WTC11 (cell line): ENCODE measurements at regions not wholly inside any gene's neighbourhood (a gene's known extent, or its start where the extent isn't known, plus 50 kb on each side); places are given as distances from the start of the nearest gene placed in this dataset.

ENCODE experiments used
- ATAC-seq: fragments of 200-7000 bp; cut with Tn5 transposase; 2 replicates; pipeline ENCODE4 v1.10.0; 2021; ENCODE audit warnings: mild to moderate bottlenecking, moderate library complexity
- CTCF ChIA-PET: fragments of 300-600 bp; sonication (Branson Sonifier 250); formaldehyde crosslinking; loops from one replicate; lab custom pipeline; 2021; ENCODE audit warnings: antibody characterized with exemption; lab: Charles Lee
- POLR2A ChIA-PET: fragments of 350-600 bp; sonication (Branson Sonifier 250); formaldehyde crosslinking; loops from one replicate; lab custom pipeline; 2021; ENCODE audit warnings: antibody characterized with exemption; lab: Charles Lee
- DNase-seq: peaks from one replicate; pipeline ENCODE4 v3.0.0; 2021; ENCODE audit warnings: low spot score
- H3K27ac Mint-ChIP-seq: 2 replicates; pipeline ENCODE4 v1.8.0; 2021; ENCODE audit warnings: mixed read lengths
- H3K27me3 Mint-ChIP-seq: 2 replicates; pipeline ENCODE4 v1.8.0; 2021; ENCODE audit warnings: low read depth, mild to moderate bottlenecking, moderate library complexity, mixed read lengths
- H3K36me3 Mint-ChIP-seq: 2 replicates; pipeline ENCODE4 v1.8.0; 2021; ENCODE audit warnings: mixed read lengths
- H3K4me1 Mint-ChIP-seq: 2 replicates; pipeline ENCODE4 v1.8.0; 2022; ENCODE audit warnings: mixed read lengths
- H3K4me3 Mint-ChIP-seq: 2 replicates; pipeline ENCODE4 v1.8.0; 2021; ENCODE audit warnings: mild to moderate bottlenecking, moderate library complexity, mixed read lengths
- H3K9me3 Mint-ChIP-seq: 2 replicates; pipeline ENCODE4 v1.8.0; 2021; ENCODE audit warnings: mixed read lengths
- ARID4B ChIP-seq: sonication (generic); formaldehyde crosslinking; IDR thresholded peaks from 2 replicates; pipeline ENCODE4 v1.8.0; 2023; ENCODE audit warnings: missing genetic modification reagents, mild to moderate bottlenecking, borderline replicate concordance
- CBFB ChIP-seq: sonication (generic); formaldehyde crosslinking; IDR thresholded peaks from 2 replicates; pipeline ENCODE4 v1.8.1; 2022; ENCODE audit warnings: mild to moderate bottlenecking, low read depth, missing genetic modification reagents
- ELF4 ChIP-seq: sonication (generic); formaldehyde crosslinking; IDR thresholded peaks from 2 replicates; pipeline ENCODE4 v1.8.1; 2022; ENCODE audit warnings: low read depth, mild to moderate bottlenecking, moderate library complexity, missing genetic modification reagents
- ESRRA ChIP-seq: sonication (generic); formaldehyde crosslinking; IDR thresholded peaks from 2 replicates; pipeline ENCODE4 v1.8.1; 2022; ENCODE audit warnings: mild to moderate bottlenecking, missing genetic modification reagents, borderline replicate concordance
- ETV6 ChIP-seq: sonication (generic); formaldehyde crosslinking; IDR thresholded peaks from 2 replicates; pipeline ENCODE4 v1.8.1; 2022; ENCODE audit warnings: mild to moderate bottlenecking, missing genetic modification reagents
- GRHL2 ChIP-seq: fragments of 250-450 bp; sonication (Bioruptor Pico); IDR thresholded peaks from 2 replicates; pipeline ENCODE4 v1.8.0; 2022; ENCODE audit warnings: mild to moderate bottlenecking, moderate library complexity; ENCODE audit not compliant: insufficient replicate concordance, severe bottlenecking
- GTF2I ChIP-seq: fragments of 250-450 bp; sonication (Bioruptor Pico); conservative IDR thresholded peaks from 2 replicates; pipeline ENCODE4 v1.4.0; 2021; ENCODE audit warnings: mild to moderate bottlenecking
- IRF2 ChIP-seq: sonication (generic); formaldehyde crosslinking; IDR thresholded peaks from 2 replicates; pipeline ENCODE4 v1.8.0; 2022; ENCODE audit warnings: low read depth, missing genetic modification reagents, borderline replicate concordance
- MLX ChIP-seq: sonication (generic); formaldehyde crosslinking; IDR thresholded peaks from 2 replicates; pipeline ENCODE4 v1.8.1; 2023; ENCODE audit warnings: mild to moderate bottlenecking, missing genetic modification reagents, moderate library complexity
- OVOL2 ChIP-seq: fragments of 250-450 bp; sonication (Bioruptor Pico); IDR thresholded peaks from 2 replicates; pipeline ENCODE4 v1.9.0; 2021; ENCODE audit warnings: mild to moderate bottlenecking, borderline replicate concordance
- SMAD3 ChIP-seq: sonication (generic); formaldehyde crosslinking; IDR thresholded peaks from 2 replicates; pipeline ENCODE4 v1.8.0; 2022; ENCODE audit warnings: missing genetic modification reagents, mild to moderate bottlenecking, borderline replicate concordance
- SOX15 ChIP-seq: fragments of 250-450 bp; sonication (Bioruptor Pico); IDR thresholded peaks from 2 replicates; pipeline ENCODE4 v1.9.0; 2021; ENCODE audit warnings: mild to moderate bottlenecking
- STAT6 ChIP-seq: sonication (generic); formaldehyde crosslinking; conservative IDR thresholded peaks from 2 replicates; pipeline ENCODE4 v1.8.1; 2023; ENCODE audit warnings: mild to moderate bottlenecking, low read depth, missing genetic modification reagents, moderate library complexity
- TEAD1 ChIP-seq: sonication (generic); formaldehyde crosslinking; IDR thresholded peaks from 2 replicates; pipeline ENCODE4 v1.8.0; 2022; ENCODE audit warnings: mild to moderate bottlenecking, missing genetic modification reagents
- TP53 ChIP-seq: sonication (generic); formaldehyde crosslinking; IDR thresholded peaks from 2 replicates; pipeline ENCODE4 v1.8.1; 2023; ENCODE audit warnings: mild to moderate bottlenecking, missing genetic modification reagents
- USF1 ChIP-seq: sonication (generic); formaldehyde crosslinking; IDR thresholded peaks from 2 replicates; pipeline ENCODE4 v1.8.0; 2022; ENCODE audit warnings: mild to moderate bottlenecking, missing genetic modification reagents
- ZBTB43 ChIP-seq: sonication (generic); formaldehyde crosslinking; IDR thresholded peaks from 2 replicates; pipeline ENCODE4 v1.8.1; 2023; ENCODE audit warnings: mild to moderate bottlenecking, missing genetic modification reagents
- ZNF425 ChIP-seq: fragments of 250-450 bp; sonication (Bioruptor Pico); conservative IDR thresholded peaks from 2 replicates; pipeline ENCODE4 v1.9.0; 2021; ENCODE audit warnings: mild to moderate bottlenecking

GRCh38 chr1:57966340-57966739 is 542.5 kb upstream of the DAB1 start:
- no peak for ATAC-seq
- Mint-ChIP-seq H3K36me3 (no peaks in the 10 kb centered on the region), H3K27me3 (no peaks in the 10 kb centered on the region)
- POLR2A ChIA-PET = no interaction called here
- TF ChIP-seq MLX (CRISPR knock-in tag) = no peak
- TF ChIP-seq ZBTB43 (CRISPR knock-in tag) = no peak
- no peak for TF ChIP-seq ETV6 (CRISPR knock-in tag)
- TF ChIP-seq ELF4 = no peak
- no peak for TF ChIP-seq GRHL2
- no peak for TF ChIP-seq CBFB (CRISPR knock-in tag)
- TF ChIP-seq GTF2I (CRISPR knock-in tag) = no peak
- no peak for TF ChIP-seq TP53 (CRISPR knock-in tag)
- TF ChIP-seq IRF2 (CRISPR knock-in tag) = no peak
- no peak for TF ChIP-seq SMAD3 (CRISPR knock-in tag)
- no peak for TF ChIP-seq SOX15
- TF ChIP-seq TEAD1 (CRISPR knock-in tag) = no peak
- TF ChIP-seq ESRRA (CRISPR knock-in tag) = no peak
- TF ChIP-seq USF1 = no peak
- TF ChIP-seq OVOL2 (CRISPR knock-in tag) = no peak
- TF ChIP-seq, all 79 proteins: peak for 0
- no peak overlapping the region for H3K4me3 Mint-ChIP-seq
- no peaks in the 10 kb centered on the region for H3K9me3 Mint-ChIP-seq
- no peak overlapping the region for H3K27ac Mint-ChIP-seq
- peaks cover 31% of the 10 kb centered on the region for H3K4me1 Mint-ChIP-seq
- DNase-seq = no peak
- CTCF ChIA-PET = interaction anchor here (0.6 to 3.0 kb wide), 7 partner anchors 22 to 197 kb away, joined by 3 to 12 read pairs (median 3); no protein-coding TSS in a partner anchor

- Mint-ChIP-seq H3K27ac (no peak overlapping the region; the same call in 1 of the 2 replicates), H3K4me3 (no peak overlapping the region), H3K27me3 (no peaks in the 10 kb centered on the region), H3K36me3 (no peaks in the 10 kb centered on the region), H3K9me3 (no peaks in the 10 kb centered on the region), H3K4me1 (peaks cover 17% of the 10 kb centered on the region)
- ATAC-seq (no peak), DNase-seq (no peak)
- ChIA-PET CTCF (no interaction called here), POLR2A (no interaction called here)
- no peak for TF ChIP-seq ZNF425 (CRISPR knock-in tag)
- TF ChIP-seq ARID4B (CRISPR knock-in tag) = no peak
- TF ChIP-seq STAT6 (CRISPR knock-in tag) = no peak
Measured at GRCh38 chr1:57963581-57963980, 539.7 kb upstream of the DAB1 start.
